Activated CD4-positive, alpha-beta T cell treated with anti-CD3 and anti-CD28 coated beads, Interleukin-2, amount 10 ng/mL, durations not matched to agents 7 days and 5 days (primary cell): ENCODE measurements at regions not wholly inside any gene's neighbourhood (a gene's known extent, or its start where the extent isn't known, plus 50 kb on each side); places are given as distances from the start of the nearest gene placed in this dataset.

Source experiments
- CTCF ChIA-PET: fragments of 350-600 bp; sonication (Branson Sonifier 250); formaldehyde crosslinking; loops from one replicate; lab custom pipeline; 2021; ENCODE audit warnings: antibody characterized with exemption; lab: Charles Lee
- POLR2A ChIA-PET: fragments of 350-600 bp; sonication (Branson Sonifier 250); formaldehyde crosslinking; loops from one replicate; lab custom pipeline; 2021; ENCODE audit warnings: antibody characterized with exemption; lab: Charles Lee
- DNase-seq: peaks from one replicate; pipeline ENCODE4 v3.0.0-alpha.2; 2020
- H3K27ac Mint-ChIP-seq: one replicate; pipeline ENCODE4 v1.8.0; 2021; ENCODE audit warnings: mild to moderate bottlenecking, moderate library complexity, mixed read lengths
- H3K27me3 Mint-ChIP-seq: one replicate; pipeline ENCODE4 v1.8.0; 2021; ENCODE audit warnings: mixed read lengths
- H3K36me3 Mint-ChIP-seq: one replicate; pipeline ENCODE4 v1.8.0; 2021; ENCODE audit warnings: low read depth, mixed read lengths
- H3K4me1 Mint-ChIP-seq: one replicate; pipeline ENCODE4 v1.8.0; 2021; ENCODE audit warnings: mixed read lengths
- H3K4me3 Mint-ChIP-seq: one replicate; pipeline ENCODE4 v1.8.0; 2021; ENCODE audit warnings: mild to moderate bottlenecking, moderate library complexity, mixed read lengths
- H3K9me3 Mint-ChIP-seq: one replicate; pipeline ENCODE4 v1.8.0; 2021; ENCODE audit warnings: mixed read lengths

DNA sequence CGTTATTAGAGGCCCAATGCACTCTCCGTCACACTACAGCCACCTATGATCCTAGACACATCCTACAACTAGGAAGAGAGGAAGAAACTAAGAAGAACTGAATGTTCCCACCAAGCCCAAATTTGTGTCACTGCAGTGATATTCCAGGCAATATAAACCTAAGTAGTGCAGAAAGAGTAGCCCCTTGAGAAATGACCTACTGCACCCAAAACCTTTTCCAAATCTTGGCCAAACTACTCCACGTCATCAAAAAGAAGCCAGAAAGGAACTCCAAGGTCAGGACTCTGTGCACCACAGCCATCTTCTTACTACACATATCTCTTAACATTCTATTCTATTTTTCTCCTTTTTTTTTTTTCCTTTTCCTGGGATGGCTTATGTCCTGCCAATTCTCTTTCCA lies 60.2 kb downstream of the ADAMTS1 start:
- ChIA-PET POLR2A (no interaction called here), CTCF (no interaction called here)
- Mint-ChIP-seq H3K36me3 (no peaks in the 10 kb centered on the region), H3K27ac (no peak overlapping the region), H3K27me3 (peaks cover 4% of the 10 kb centered on the region), H3K4me3 (no peak overlapping the region), H3K4me1 (no peaks in the 10 kb centered on the region), H3K9me3 (no peaks in the 10 kb centered on the region)
- DNase-seq = no peak

DNA sequence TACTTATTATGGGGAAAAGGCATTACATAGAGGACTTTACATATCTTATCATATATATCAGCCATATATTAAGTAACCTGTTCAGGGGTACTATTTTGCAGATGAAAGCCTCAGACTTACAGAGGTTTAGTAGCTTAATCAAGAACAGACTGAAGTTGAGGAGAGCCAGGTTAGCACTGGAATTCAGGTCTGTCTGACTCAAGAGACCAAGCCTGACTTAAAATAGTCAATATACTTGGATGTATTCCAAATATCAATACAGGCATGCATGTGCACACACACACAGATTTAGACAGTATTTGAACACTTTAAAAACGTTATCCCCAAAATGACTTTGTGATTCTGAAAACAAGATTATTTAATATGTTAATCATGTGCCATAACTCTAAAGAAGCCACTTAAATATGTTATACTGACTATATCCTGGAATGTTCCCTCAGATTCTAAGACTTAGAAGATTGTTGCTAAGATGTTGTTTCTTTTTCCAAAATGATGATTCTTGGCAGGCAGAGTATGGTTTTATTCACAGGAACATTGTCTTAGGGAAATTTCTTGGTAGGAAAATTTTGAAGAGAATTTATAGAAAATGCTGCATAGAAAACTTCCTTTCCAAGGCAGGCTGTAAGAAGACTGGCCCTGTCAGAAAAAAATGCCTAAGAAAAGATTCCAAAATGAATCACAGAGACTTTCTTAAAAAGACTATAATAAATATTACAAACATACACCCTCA lies 61.6 kb downstream of the ADAMTS1 start:
- Mint-ChIP-seq H3K36me3 (no peaks in the 10 kb centered on the region), H3K27me3 (peaks cover 5% of the 10 kb centered on the region), H3K4me1 (no peaks in the 10 kb centered on the region), H3K9me3 (no peaks in the 10 kb centered on the region), H3K27ac (no peak overlapping the region), H3K4me3 (no peak overlapping the region)
- DNase-seq = no peak
- ChIA-PET CTCF (interaction anchor here (0.6 kb wide), 1 partner anchor 826 kb away, joined by 4 read pairs; no protein-coding TSS in a partner anchor), POLR2A (no interaction called here)

DNA sequence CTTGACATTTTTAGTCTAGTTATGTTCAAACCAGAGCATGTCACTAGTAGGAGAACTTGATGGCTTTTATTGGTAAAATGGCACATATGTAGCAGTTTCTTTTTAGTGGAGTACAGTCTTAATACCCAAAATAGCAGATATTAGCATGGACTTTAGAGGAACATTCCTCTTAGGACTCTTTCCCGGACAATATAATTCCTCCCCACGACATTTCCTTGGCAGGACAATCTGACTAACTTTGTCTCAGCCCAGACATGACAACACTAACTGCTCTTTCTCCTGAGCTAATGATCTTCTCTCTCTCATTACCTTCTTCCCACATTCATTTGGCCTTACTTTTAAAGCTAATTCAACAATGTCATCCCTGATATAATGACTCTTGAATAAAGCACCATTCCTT lies 62.5 kb downstream of the ADAMTS1 start:
- Mint-ChIP-seq H3K4me1 (no peaks in the 10 kb centered on the region), H3K9me3 (no peaks in the 10 kb centered on the region), H3K4me3 (no peak overlapping the region), H3K27me3 (peaks cover 6% of the 10 kb centered on the region), H3K27ac (no peak overlapping the region), H3K36me3 (no peaks in the 10 kb centered on the region)
- ChIA-PET CTCF (no interaction called here), POLR2A (no interaction called here)
- no peak for DNase-seq

DNA sequence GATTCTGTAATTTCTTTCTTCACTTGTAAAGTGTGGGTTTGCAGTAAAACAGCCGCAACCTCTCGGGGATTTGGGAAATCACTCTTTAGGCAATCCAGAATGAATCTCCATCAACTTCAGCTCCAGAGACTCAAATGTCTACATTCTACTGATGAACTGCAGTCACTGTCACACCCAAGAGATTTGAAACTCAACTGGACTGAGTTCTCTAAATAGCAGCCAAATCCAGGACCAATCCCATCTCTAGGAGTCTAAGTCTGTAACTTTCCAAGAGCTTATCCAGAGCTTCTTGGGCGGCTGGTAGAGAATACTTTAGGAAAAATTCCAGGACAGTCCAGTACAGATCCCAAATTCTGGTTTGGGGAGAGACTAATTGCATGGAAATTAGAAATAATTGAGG lies 62.9 kb downstream of the ADAMTS1 start:
- Mint-ChIP-seq H3K36me3 (no peaks in the 10 kb centered on the region), H3K27ac (no peak overlapping the region), H3K4me1 (no peaks in the 10 kb centered on the region), H3K27me3 (peaks cover 6% of the 10 kb centered on the region), H3K9me3 (no peaks in the 10 kb centered on the region), H3K4me3 (no peak overlapping the region)
- no peak for DNase-seq
- ChIA-PET POLR2A (no interaction called here), CTCF (no interaction called here)

DNA sequence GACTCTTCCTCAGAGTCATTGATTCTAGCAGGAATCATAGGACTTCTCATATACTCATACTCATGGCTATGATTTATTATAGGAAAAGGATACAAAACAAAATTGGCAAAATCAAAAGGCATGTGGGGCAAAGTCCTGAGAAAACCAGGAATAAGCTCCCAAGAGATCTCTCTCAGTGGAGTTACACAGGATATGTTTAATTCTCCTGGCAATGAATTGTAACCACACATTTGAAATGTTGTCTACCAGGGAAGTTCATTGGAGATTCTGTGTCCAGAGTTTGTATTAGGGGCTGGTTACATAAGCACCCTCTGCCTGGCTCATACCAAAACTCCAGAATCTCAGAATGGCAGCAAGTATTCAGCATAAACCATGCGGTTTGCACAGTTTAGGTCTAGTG lies 63.9 kb downstream of the ADAMTS1 start:
- no peak for DNase-seq
- Mint-ChIP-seq H3K9me3 (no peaks in the 10 kb centered on the region), H3K27ac (no peak overlapping the region), H3K4me3 (no peak overlapping the region), H3K4me1 (no peaks in the 10 kb centered on the region), H3K36me3 (no peaks in the 10 kb centered on the region), H3K27me3 (peaks cover 6% of the 10 kb centered on the region)
- POLR2A ChIA-PET = no interaction called here
- CTCF ChIA-PET = no interaction called here

DNA sequence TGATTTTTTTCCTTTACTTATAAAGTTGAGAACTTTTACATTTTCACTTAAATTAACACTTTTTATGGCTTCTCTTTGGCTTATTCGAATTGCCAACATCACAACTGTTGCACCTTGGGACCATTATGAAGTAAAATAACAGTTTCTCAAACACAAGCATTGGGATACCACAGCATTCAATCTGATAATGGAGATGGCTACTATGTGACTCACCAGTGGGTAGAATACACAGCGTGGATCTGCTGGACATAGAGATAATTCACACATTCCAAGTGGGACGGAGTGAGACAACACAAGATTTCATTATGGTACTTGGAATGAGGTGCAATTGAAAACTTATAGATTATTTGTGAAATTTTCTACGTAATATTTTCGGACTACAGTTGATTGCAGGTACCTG lies 68.0 kb downstream of the ADAMTS1 start:
- Mint-ChIP-seq H3K4me1 (no peaks in the 10 kb centered on the region), H3K27me3 (peaks cover 8% of the 10 kb centered on the region), H3K9me3 (no peaks in the 10 kb centered on the region), H3K36me3 (no peaks in the 10 kb centered on the region), H3K27ac (no peak overlapping the region), H3K4me3 (no peak overlapping the region)
- no peak for DNase-seq
- POLR2A ChIA-PET = no interaction called here
- CTCF ChIA-PET = no interaction called here

DNA sequence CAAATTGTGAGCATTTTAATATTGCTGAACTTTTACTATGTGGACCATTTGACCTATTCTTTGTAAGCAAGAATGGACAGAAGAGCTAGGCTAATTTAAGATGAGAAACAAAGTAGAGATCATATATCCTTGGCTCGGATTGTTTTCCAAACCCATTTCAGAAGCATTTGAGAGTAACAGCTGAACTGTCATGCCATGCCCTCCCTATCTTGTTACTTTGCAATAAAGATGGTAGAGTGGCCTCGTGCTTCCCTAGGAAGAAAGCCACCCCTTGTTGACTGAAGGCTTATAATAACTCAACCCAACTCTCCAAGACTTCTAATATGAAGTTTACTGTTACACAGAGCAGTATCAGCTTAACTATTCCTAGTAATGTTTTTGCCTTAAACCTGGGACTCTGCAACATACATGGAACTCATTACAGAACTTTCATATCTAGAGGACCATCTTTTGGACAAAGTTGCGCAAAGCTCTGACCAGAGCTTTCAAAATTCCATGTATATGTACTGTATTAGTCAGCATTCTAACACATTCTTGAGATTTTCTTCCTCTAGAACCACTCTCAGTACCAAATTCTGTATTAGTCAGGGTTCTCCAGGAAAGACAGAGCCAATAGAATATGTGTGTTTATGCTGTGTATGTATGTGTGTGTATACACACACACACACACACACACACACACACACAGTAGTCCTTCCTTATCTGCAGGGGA lies 68.7 kb downstream of the ADAMTS1 start:
- Mint-ChIP-seq H3K9me3 (no peaks in the 10 kb centered on the region), H3K27ac (no peak overlapping the region), H3K4me1 (no peaks in the 10 kb centered on the region), H3K36me3 (no peaks in the 10 kb centered on the region), H3K4me3 (no peak overlapping the region), H3K27me3 (peaks cover 8% of the 10 kb centered on the region)
- ChIA-PET POLR2A (no interaction called here), CTCF (no interaction called here)
- DNase-seq = no peak

DNA sequence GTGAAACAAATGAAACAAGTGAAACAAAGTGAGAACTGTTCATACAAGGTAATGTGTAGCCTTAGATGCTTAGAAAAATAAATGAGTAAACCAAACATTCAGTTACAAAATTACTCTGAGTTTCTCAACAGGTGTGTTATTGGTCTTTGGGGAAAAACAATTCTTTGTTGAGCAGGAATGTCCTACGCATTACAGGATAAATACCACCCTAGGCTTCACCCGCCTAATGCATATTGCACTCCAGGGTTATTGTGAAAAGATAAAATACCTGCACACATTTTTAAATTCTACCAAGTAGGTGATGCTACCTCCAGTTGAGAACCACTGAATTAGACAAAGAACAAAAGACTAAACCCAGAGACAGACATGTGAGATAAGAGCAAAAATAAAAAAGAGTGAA lies 72.2 kb downstream of the ADAMTS1 start:
- Mint-ChIP-seq H3K4me3 (no peak overlapping the region), H3K4me1 (no peaks in the 10 kb centered on the region), H3K36me3 (no peaks in the 10 kb centered on the region), H3K27me3 (peaks cover 9% of the 10 kb centered on the region), H3K9me3 (no peaks in the 10 kb centered on the region), H3K27ac (no peak overlapping the region)
- no peak for DNase-seq
- ChIA-PET POLR2A (no interaction called here), CTCF (no interaction called here)

DNA sequence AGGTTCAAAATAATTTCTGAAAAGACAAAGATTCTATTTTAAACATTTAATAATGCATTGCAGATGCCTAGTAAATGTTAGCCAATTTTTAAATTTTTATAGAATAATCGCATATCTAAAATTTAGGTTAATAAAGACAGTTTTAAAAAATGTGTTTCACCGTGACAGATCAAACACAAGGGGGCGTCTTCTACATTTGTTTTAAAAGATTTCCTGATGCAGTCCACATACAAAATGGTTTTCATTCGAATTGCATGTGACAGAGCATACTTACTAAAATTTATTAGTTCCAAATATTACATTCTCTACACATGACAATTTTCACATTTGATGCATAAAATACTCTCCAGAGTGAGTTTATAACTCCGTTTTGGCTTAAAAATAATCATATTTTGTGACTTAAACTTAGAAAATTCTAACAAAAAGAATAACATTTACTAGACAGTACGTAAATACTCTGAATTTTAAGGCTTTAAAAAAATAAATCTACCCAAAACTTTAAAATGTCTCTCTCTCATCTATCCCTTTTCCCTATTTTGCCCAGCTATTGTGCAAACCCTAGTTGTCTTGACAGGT lies 75.5 kb downstream of the ADAMTS1 start:
- H3K27me3 Mint-ChIP-seq = peaks cover 8% of the 10 kb centered on the region
- H3K4me3 Mint-ChIP-seq = no peak overlapping the region
- ChIA-PET CTCF (interaction anchor here (1.5 kb wide), 1 partner anchor 13 kb away, joined by 3 read pairs; no protein-coding TSS in a partner anchor), POLR2A (no interaction called here)
- peak; percentile 9 for DNase-seq
- H3K27ac Mint-ChIP-seq = no peak overlapping the region
- H3K9me3 Mint-ChIP-seq = no peaks in the 10 kb centered on the region
- H3K36me3 Mint-ChIP-seq = no peaks in the 10 kb centered on the region
- H3K4me1 Mint-ChIP-seq = no peaks in the 10 kb centered on the region

DNA sequence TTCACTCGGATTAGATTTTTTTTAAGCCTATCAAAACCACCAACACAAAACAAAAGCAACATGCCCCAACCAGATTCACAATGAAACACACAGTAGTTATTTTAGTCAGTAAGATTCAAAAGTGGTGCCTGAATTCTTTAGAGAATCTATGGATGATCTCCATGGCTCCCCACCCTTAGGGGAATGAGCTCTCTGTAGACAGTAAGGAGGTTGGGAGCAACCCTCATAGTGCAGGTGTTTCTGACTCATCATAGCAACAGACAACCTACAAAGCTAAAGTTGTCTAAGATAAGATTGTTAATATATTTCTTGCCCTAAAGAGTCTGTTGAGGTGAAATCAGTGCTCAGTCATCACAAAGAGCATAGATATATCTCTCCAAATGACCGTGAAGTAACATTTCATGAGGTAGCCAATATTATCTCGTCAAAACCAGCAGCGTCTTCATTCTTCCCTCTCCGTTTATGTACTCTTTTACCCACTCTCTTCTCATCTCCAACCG lies 78.3 kb downstream of the ADAMTS1 start:
- ChIA-PET CTCF (no interaction called here), POLR2A (no interaction called here)
- H3K4me1 Mint-ChIP-seq = no peaks in the 10 kb centered on the region
- no peak overlapping the region for H3K4me3 Mint-ChIP-seq
- H3K27ac Mint-ChIP-seq = no peak overlapping the region
- no peak for DNase-seq
- no peaks in the 10 kb centered on the region for H3K36me3 Mint-ChIP-seq
- H3K9me3 Mint-ChIP-seq = no peaks in the 10 kb centered on the region
- peaks cover 5% of the 10 kb centered on the region for H3K27me3 Mint-ChIP-seq

DNA sequence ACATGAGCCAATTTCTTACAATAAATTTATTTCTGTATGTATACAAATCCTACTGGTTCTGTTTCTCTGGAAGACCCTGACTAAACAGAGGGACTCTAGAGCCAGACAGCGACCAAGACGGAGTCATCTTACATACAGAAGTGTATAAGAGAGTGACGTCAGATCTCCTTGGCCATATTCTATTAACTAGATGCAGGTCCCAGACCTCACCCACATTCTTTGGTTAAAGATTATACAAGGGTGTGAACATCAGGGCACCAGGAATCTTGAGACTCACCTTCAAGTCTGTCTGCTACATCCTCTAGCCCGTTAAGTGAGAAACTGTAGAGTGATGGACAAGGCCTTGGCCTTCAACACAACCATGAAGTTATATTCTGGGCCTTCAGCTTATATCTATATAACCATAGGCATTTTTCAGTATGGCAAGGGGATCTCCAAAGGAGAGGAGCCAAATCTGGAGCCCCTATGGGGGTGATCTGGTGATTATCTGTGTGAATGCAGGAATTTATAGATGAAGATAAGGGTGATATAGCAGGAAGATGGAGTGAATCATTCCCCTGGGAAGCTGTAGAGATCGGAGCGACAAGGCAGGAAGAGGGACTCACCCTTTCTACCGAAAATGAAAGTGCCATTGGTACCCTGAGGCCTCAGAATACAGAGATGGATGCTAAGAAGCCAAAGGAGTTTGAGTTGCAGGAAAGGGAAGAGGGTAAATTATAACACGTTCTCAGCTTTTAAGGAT lies 83.9 kb downstream of the ADAMTS1 start:
- Mint-ChIP-seq H3K9me3 (no peaks in the 10 kb centered on the region), H3K36me3 (no peaks in the 10 kb centered on the region), H3K4me1 (no peaks in the 10 kb centered on the region), H3K4me3 (no peak overlapping the region), H3K27me3 (no peaks in the 10 kb centered on the region), H3K27ac (no peak overlapping the region)
- CTCF ChIA-PET = no interaction called here
- POLR2A ChIA-PET = no interaction called here
- no peak for DNase-seq

DNA sequence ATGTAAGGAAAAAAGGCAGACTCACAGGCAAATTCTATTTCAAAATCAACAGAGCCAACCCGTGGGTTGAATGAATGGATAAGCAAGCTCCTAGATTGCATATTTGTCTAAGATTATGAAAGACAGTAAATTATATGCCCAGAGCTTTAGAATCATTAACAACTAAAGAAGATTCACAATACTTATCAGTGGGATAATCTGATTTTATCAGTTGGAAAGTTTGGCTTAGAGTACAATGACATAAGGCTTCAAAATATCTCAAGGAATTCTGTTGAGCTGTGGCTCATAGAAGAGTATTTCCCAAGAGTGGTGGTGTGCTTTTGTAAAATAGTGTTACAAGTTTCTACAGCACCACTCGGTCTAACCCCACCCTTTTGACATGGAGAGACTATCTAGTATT lies 85.5 kb downstream of the ADAMTS1 start:
- H3K36me3 Mint-ChIP-seq = no peaks in the 10 kb centered on the region
- CTCF ChIA-PET = no interaction called here

More for the DNA sequence above, 85.5 kb downstream of the ADAMTS1 start:
- Mint-ChIP-seq H3K4me1 (no peaks in the 10 kb centered on the region), H3K27me3 (no peaks in the 10 kb centered on the region), H3K4me3 (no peak overlapping the region), H3K9me3 (no peaks in the 10 kb centered on the region), H3K27ac (no peak overlapping the region)
- no peak for DNase-seq
- POLR2A ChIA-PET = no interaction called here
